GM19438 (cell line): ENCODE measurements at regions not wholly inside any gene's neighbourhood (a gene's known extent, or its start where the extent isn't known, plus 50 kb on each side); places are given as distances from the start of the nearest gene placed in this dataset.

Experiments
- ATAC-seq: cut with Tn5 transposase; IDR thresholded peaks from one replicate; pipeline ENCODE4 v1.9.1; 2021; ENCODE audit warnings: low read depth; ENCODE audit not compliant: unreplicated experiment

GRCh38 chr7:88358881-88359280 lies 52.2 kb upstream of the STEAP4 start:
- no peak for ATAC-seq

- peak; percentile 13 for ATAC-seq
Observed at GRCh38 chr7:88358526-88358838, 51.8 kb upstream of the STEAP4 start.

GRCh38 chr7:88357781-88358525 lies 51.3 kb upstream of the STEAP4 start:
- ATAC-seq: peak; percentile 86

GRCh38 chr7:88357294-88357693 lies 50.6 kb upstream of the STEAP4 start:
- no peak for ATAC-seq
